ENCODE measurements at regions not wholly inside any gene's neighbourhood (a gene's known extent, or its start where the extent isn't known, plus 50 kb on each side); places are given as distances from the start of the nearest gene placed in this dataset.
"Not testable (repeated sequence)": the region's sequence is repeated elsewhere in the genome, so short reads cannot be mapped to it uniquely, and the experiment has no call there.

- ATAC-seq, result no peak
- no peak overlapping the region for H3K4me3 ChIP-seq
- peaks cover 0 to 11% (median 0%) of the 10 kb centered on the region in 3 donors for H3K9me3 ChIP-seq
- no peaks in the 10 kb centered on the region for H3K36me3 ChIP-seq
- peaks cover 0 to 13% (median 0%) of the 10 kb centered on the region in 3 donors for H3K4me1 ChIP-seq
- H3K27me3 ChIP-seq, result no peaks in the 10 kb centered on the region
- no peak overlapping the region for H3K27ac ChIP-seq
- WGBS, 2 donors (ENCODE audit: low coverage in 1 of 2), result 87 to 90% methylated on average over 4 to 12 of the region's 14 CpGs
- TF ChIP-seq CTCF (IDR thresholded peaks at IDR 0.05), result no peak
- TF ChIP-seq EP300 (IDR thresholded peaks at IDR 0.05), result no peak
- TF ChIP-seq POLR2A (IDR thresholded peaks at IDR 0.05), result no peak
- no peak for TF ChIP-seq POLR2AphosphoS5 (IDR thresholded peaks at IDR 0.05)
These were observed 65.4 kb upstream of the DLG1 start for GRCh38 chr3:197363553-197364409.

- no peak overlapping the region for H3K27ac ChIP-seq
- H3K36me3 ChIP-seq, result no peaks in the 10 kb centered on the region
- H3K27me3 ChIP-seq, result no peaks in the 10 kb centered on the region
- peaks cover 0 to 11% (median 0%) of the 10 kb centered on the region in 3 donors for H3K9me3 ChIP-seq
- WGBS, 2 donors (ENCODE audit: low coverage in 1 of 2), result 61 to 88% methylated on average over 2 of the region's 2 CpGs
- no peak overlapping the region for H3K4me3 ChIP-seq
- H3K4me1 ChIP-seq, result peaks cover 0 to 9% (median 0%) of the 10 kb centered on the region in 3 donors
- ATAC-seq, result no peak
- no peak for TF ChIP-seq POLR2A (IDR thresholded peaks at IDR 0.05)
- no peak for TF ChIP-seq EP300 (IDR thresholded peaks at IDR 0.05)
- no peak for TF ChIP-seq POLR2AphosphoS5 (IDR thresholded peaks at IDR 0.05)
- TF ChIP-seq CTCF (IDR thresholded peaks at IDR 0.05), result no peak
These were observed 63.7 kb upstream of the DLG1 start for GRCh38 chr3:197362081-197362480.

GRCh38 chr3:197360095-197360494 lies 61.7 kb upstream of the DLG1 start:
- WGBS, 2 donors (ENCODE audit: low coverage in 1 of 2), result 76 to 100% methylated on average over 2 to 3 of the region's 3 CpGs
- not testable (repeated sequence) for H3K4me1 ChIP-seq, H3K27ac ChIP-seq, H3K27me3 ChIP-seq, H3K36me3 ChIP-seq, ATAC-seq, H3K4me3 ChIP-seq
- peaks cover 0 to 11% (median 0%) of the 10 kb centered on the region in 3 donors for H3K9me3 ChIP-seq

- H3K27ac ChIP-seq, H3K4me3 ChIP-seq, H3K4me1 ChIP-seq, H3K36me3 ChIP-seq, ATAC-seq, H3K27me3 ChIP-seq: not testable (repeated sequence)
- 86 to 93% methylated on average over 2 to 3 of the region's 3 CpGs for WGBS, 2 donors (ENCODE audit: low coverage in 1 of 2)
- H3K9me3 ChIP-seq, result peaks cover 0 to 11% (median 0%) of the 10 kb centered on the region in 3 donors
These were observed 61.1 kb upstream of the DLG1 start for GRCh38 chr3:197359476-197359875.

- WGBS, 2 donors (ENCODE audit: low coverage in 1 of 2), result 82 to 98% methylated on average over 4 to 5 of the region's 5 CpGs
- no peaks in the 10 kb centered on the region for H3K27me3 ChIP-seq
- H3K36me3 ChIP-seq, result no peaks in the 10 kb centered on the region
- H3K27ac ChIP-seq, result no peak overlapping the region
- no peak for ATAC-seq
- H3K4me1 ChIP-seq, result peaks cover 0 to 34% (median 6%) of the 10 kb centered on the region in 3 donors
- TF ChIP-seq POLR2AphosphoS5 (IDR thresholded peaks at IDR 0.05) (no peak), POLR2A (IDR thresholded peaks at IDR 0.05) (no peak), EP300 (IDR thresholded peaks at IDR 0.05) (no peak), CTCF (IDR thresholded peaks at IDR 0.05) (no peak)
- H3K9me3 ChIP-seq, result peaks cover 0 to 11% (median 0%) of the 10 kb centered on the region in 3 donors
- peak overlapping the region in 1 of 2 donors; percentile 10 for H3K4me3 ChIP-seq
These were observed 58.3 kb upstream of the DLG1 start for GRCh38 chr3:197356741-197357140.

- Histone ChIP-seq H3K27ac (no peak overlapping the region), H3K9me3 (peaks cover 0 to 11% (median 0%) of the 10 kb centered on the region in 3 donors), H3K4me1 (peaks cover 0 to 34% (median 6%) of the 10 kb centered on the region in 3 donors), H3K36me3 (no peaks in the 10 kb centered on the region), H3K4me3 (peak overlapping the region in 1 of 2 donors; percentile 10), H3K27me3 (no peaks in the 10 kb centered on the region)
- 89 to 100% methylated on average over 1 to 11 of the region's 14 CpGs for WGBS, 2 donors (ENCODE audit: low coverage in 1 of 2)
- no peak for ATAC-seq
- TF ChIP-seq CTCF (IDR thresholded peaks at IDR 0.05) (no peak), POLR2AphosphoS5 (IDR thresholded peaks at IDR 0.05) (no peak)
These were observed 57.9 kb upstream of the DLG1 start for GRCh38 chr3:197356275-197356674.
